Left hindlimb (tissue), 1 donor: ENCODE measurements at regions not wholly inside any gene's neighbourhood (a gene's known extent, or its start where the extent isn't known, plus 50 kb on each side); places are given as distances from the start of the nearest gene placed in this dataset.
A peak's percentile ranks its signal among the peaks of the same experiment; 100 is the strongest.

Experiments used
- DNase-seq: peaks from one replicate; pipeline ENCODE4 v3.0.0-alpha.2; 2018

- DNase-seq = no peak
These were observed 384.9 kb downstream of the KCNRG start for GRCh38 chr13:50400035-50400726.

DNA sequence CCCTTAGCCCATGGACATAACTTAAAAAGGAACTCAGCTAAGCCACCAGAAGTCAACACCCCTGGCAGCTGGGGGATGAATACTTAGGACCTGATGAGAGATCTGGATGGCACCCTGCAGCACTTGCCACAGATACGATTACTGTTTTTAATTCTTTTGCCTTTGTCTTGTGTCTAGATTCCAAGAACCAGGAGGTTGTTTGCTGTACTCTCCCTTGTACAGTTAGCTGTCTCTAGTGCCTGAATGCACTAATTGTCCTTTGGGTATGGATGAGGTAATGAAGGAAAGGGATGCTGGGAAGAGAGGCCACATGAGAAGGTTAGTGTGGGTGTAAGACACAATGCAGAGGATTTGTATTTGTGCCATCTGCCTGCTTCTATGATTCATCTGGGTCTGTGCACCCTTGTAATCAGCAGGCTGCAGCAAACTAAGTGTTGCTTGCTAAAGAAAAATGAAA, 385.8 kb downstream of the KCNRG start:
- DNase-seq = no peak

GRCh38 chr13:50401721-50402465, 386.6 kb downstream of the KCNRG start:
- no peak for DNase-seq

GRCh38 chr13:50403311-50403710, 388.1 kb downstream of the KCNRG start:
- no peak for DNase-seq

DNA sequence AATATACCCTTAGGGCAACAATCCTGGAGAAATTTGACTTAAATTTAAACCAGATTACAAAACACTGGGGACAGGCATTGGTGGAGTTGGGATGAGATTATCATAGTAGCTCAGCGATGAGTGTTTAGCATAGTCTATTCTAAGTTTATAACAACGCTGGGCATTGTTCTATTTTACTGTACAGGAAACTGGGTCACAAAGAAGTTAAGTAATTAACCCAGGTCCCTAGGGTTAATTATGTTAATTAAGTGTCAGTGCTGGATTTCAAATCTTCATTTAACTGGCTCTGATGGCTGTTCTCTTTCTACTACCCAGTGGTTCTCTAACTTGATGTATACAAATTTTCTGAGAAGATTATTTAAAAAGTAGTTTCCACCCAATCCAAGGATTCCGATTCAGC, 388.9 kb downstream of the KCNRG start:
- no peak for DNase-seq

- no peak for DNase-seq
These were observed 389.5 kb downstream of the KCNRG start for GRCh38 chr13:50404769-50405168.

- no peak for DNase-seq
These were observed 391.6 kb downstream of the KCNRG start for GRCh38 chr13:50406831-50407230.

- DNase-seq = no peak
These were observed 392.8 kb downstream of the KCNRG start for GRCh38 chr13:50408068-50408467.

DNA sequence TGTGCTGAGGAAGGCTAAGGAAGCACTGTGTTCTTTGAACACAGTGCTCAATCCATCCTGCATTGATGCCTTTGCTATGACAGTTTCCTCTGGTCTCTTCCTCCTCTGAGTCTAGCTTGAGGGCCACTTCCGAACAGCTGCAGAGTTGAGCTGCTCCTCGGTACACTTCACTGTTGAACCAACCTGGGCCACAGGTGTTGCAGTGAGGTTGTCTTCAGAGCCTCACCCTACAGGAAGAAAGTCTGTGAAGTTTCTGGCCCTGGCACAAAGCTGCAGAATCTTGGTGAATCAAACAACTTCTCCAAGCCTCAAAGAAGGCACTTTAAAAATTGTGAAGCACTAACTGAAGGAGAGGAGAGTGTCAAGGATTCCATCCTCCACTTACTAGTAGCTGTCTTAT, 394.0 kb downstream of the KCNRG start:
- DNase-seq = no peak

GRCh38 chr13:50410921-50411746, 395.9 kb downstream of the KCNRG start:
- DNase-seq = peak; percentile 41

GRCh38 chr13:50412046-50412617, 396.9 kb downstream of the KCNRG start:
- no peak for DNase-seq

GRCh38 chr13:50414640-50415039, 399.4 kb downstream of the KCNRG start:
- DNase-seq = no peak

DNA sequence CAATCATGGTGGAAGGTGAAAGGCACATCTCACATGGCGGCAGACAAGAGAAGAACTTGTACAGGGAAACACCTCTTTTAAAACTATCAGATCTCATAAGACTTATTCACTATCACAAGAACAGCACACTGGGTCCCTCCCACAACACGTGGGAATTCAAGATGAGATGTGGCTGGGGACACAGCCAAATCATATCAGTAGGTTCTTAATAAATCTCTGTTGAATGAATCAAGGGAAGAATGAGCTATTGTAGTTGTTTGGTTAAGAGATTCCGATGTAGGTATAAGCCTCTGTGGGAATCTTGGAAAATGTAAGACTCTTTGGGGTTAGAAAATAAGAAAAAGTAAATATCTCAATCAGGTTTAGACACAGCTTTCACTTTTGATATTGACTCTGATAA, 400.2 kb downstream of the KCNRG start:
- DNase-seq = no peak

GRCh38 chr13:50417597-50417996, 402.4 kb downstream of the KCNRG start:
- no peak for DNase-seq

DNA sequence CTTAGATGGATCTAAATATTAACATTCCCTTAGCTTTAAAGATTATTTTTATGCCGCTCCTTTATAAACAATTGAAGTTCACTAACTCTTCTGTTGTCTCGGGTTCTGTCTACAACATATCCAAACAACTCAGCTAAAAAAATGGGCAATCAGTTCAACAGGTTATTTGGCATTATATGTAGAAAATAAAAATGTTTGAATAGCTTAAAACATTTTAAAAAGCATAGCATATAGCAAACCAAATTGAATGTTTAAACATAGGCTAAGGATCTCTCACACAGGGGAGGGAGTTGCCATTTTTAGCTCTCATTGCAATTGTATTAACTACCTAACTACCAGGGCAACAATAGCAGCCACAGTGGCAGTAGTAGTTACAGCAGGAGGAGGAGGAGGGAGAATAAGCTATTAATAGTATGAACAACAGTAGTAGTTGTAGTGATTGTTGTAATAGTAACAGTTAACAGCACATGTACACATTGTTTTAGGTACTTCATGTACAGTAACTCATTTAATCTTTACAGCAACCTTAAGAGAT, 404.2 kb downstream of the KCNRG start:
- DNase-seq = no peak

DNA sequence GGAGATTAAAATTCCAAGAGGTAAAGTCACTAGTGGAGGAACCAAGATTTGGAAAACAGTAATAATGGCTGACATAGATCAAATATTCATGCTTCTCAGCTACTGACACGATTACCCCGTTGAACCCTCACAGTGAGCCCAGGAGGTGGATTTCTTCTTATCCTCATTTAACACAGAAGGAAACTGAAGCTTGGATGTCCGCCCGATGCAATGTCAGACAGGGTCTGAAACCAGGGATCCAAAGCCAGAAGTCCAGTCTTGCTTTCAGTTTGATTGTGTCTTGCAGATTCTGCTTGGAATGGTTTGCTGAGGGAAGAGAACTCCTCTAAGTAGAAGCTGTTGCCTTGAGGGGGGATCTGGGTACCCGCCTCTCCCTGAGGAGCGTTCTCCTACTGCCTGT, 404.7 kb downstream of the KCNRG start:
- no peak for DNase-seq

- DNase-seq = no peak
These were observed 405.7 kb downstream of the KCNRG start for GRCh38 chr13:50420718-50421472.

- no peak for DNase-seq
These were observed 406.4 kb downstream of the KCNRG start for GRCh38 chr13:50421473-50422130.

DNA sequence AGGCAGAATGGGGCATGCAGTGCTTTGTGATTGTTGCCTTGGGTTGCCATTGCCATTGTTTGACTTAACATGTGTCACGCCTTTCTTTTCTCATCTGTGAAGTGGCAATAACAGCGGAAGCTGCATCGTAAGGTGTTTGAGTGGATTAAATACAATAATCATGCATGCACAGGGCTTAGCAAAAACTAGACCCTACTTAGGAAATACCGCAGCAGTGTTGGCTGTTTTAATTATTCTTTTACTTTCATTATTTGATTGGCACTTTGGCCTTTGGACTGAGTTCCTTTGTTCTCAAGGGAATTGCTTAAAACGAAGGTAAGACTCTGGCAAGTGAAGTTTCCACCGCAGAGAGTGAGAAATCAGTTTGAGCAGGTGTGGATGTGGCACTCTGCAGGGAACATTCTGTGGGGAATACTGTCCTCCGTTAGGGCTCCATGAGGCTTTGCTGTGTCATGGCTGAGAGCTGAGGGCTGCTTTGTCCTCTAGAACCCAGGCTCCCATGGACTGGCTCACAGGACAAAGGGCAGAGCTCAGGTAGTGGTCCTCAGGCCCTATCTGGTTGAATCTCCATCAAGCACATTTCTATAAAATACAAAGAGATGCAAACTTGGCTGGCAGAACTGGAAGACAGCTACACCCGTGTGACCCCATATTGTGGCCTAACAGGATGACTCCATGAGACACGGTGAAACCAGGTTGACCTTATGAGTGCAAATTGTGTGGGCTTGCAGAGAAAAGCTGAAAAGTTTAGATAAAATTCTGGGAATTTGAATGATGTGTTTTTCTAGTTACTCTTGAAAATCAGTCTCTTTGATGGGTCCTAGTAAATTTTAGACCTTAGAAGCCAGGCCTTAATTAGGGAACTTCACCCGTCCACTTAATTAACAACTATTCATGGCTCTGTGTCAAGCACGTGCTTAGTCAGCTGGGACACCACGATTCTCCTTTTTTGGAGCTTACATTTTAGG, 407.2 kb downstream of the KCNRG start:
- no peak for DNase-seq

GRCh38 chr13:50424993-50425392, 409.7 kb downstream of the KCNRG start:
- no peak for DNase-seq
